Neutrophil (primary cell): ENCODE measurements at regions not wholly inside any gene's neighbourhood (a gene's known extent, or its start where the extent isn't known, plus 50 kb on each side); places are given as distances from the start of the nearest gene placed in this dataset.

Source experiments
- H3K27ac ChIP-seq: fragments of 200-600 bp; sonication (generic); 2 replicates; pipeline ENCODE4 v1.5.1; 2016; ENCODE audit warnings: mild to moderate bottlenecking, moderate library complexity
- H3K27me3 ChIP-seq: fragments of 200-600 bp; sonication (generic); 2 replicates; pipeline ENCODE4 v1.6.0; 2016; ENCODE audit warnings: mild to moderate bottlenecking
- H3K36me3 ChIP-seq: fragments of 200-600 bp; sonication (generic); 2 replicates; pipeline ENCODE4 v1.5.1; 2017
- H3K4me1 ChIP-seq, 2 experiments: fragments of 200-600 bp in 1 of 2; sonication (generic) in 1 of 2; 1 replicate in 1 of 2; 2 replicates in 1 of 2; pipeline versions ENCODE4 v1.5.1 to v1.6.1; 2013 to 2016; ENCODE audit warnings: low read depth in 1 of 2, low read length in 1 of 2, mild to moderate bottlenecking in 1 of 2, moderate library complexity in 1 of 2; ENCODE audit not compliant: control insufficient read depth in 1 of 2, insufficient read depth in 1 of 2
- H3K4me3 ChIP-seq, 2 experiments: fragments of 200-600 bp in 1 of 2; sonication (generic) in 1 of 2; 1 replicate in 1 of 2; 2 replicates in 1 of 2; pipeline ENCODE4 v1.5.1; 2013 to 2016; ENCODE audit warnings: low read depth in 1 of 2, low read length in 1 of 2, mild to moderate bottlenecking in 1 of 2, moderate library complexity in 1 of 2
- H3K9me3 ChIP-seq: fragments of 200-600 bp; sonication (generic); 2 replicates; pipeline ENCODE4 v1.5.1; 2016
- TF ChIP-seq, protein P1 (sequence below): fragments of 200-600 bp; sonication (generic); IDR thresholded peaks from 2 replicates; pipeline ENCODE4 v1.5.1; 2016; ENCODE audit warnings: antibody characterized with exemption

GRCh38 chr18:56481751-56482150 is 156.6 kb downstream of the TXNL1 start:
- Histone ChIP-seq H3K27ac (no peak overlapping the region), H3K4me1 (no peaks in the 10 kb centered on the region), H3K9me3 (no peaks in the 10 kb centered on the region), H3K4me3 (no peak overlapping the region), H3K36me3 (no peaks in the 10 kb centered on the region), H3K27me3 (no peaks in the 10 kb centered on the region)
- TF ChIP-seq, protein P1, sequence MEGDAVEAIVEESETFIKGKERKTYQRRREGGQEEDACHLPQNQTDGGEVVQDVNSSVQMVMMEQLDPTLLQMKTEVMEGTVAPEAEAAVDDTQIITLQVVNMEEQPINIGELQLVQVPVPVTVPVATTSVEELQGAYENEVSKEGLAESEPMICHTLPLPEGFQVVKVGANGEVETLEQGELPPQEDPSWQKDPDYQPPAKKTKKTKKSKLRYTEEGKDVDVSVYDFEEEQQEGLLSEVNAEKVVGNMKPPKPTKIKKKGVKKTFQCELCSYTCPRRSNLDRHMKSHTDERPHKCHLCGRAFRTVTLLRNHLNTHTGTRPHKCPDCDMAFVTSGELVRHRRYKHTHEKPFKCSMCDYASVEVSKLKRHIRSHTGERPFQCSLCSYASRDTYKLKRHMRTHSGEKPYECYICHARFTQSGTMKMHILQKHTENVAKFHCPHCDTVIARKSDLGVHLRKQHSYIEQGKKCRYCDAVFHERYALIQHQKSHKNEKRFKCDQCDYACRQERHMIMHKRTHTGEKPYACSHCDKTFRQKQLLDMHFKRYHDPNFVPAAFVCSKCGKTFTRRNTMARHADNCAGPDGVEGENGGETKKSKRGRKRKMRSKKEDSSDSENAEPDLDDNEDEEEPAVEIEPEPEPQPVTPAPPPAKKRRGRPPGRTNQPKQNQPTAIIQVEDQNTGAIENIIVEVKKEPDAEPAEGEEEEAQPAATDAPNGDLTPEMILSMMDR = no peak

- H3K36me3 ChIP-seq = no peaks in the 10 kb centered on the region
- no peak overlapping the region for H3K4me3 ChIP-seq
- H3K9me3 ChIP-seq = no peaks in the 10 kb centered on the region
- H3K4me1 ChIP-seq = no peaks in the 10 kb centered on the region
- TF ChIP-seq, protein P1 = no peak
- no peak overlapping the region for H3K27ac ChIP-seq
- no peaks in the 10 kb centered on the region for H3K27me3 ChIP-seq
Observed at GRCh38 chr18:56479841-56480240, 158.6 kb downstream of the TXNL1 start.

DNA sequence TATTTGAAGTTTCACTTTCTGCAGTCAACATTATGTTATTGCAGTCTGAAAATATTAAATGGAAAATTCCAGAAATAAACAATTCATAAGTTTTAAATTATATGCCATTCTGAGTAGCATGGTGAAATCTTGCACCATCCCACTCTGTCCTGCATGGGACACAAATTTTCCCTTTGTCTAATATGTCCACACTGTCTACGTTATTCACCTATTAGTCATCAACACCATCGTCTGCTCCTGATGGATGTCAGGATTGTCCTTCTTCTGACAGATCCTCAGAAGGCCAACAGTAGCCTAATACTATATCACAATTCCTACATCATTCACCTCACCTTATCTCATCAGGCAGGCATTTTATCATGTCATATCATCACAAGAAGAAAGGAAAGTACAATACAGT is 163.1 kb downstream of the TXNL1 start:
- TF ChIP-seq, protein P1 = no peak
- Histone ChIP-seq H3K4me1 (peaks cover 9 to 14% of the 10 kb centered on the region in 2 experiments), H3K27ac (no peak overlapping the region)

GRCh38 chr18:56473400-56474024 is 164.9 kb downstream of the TXNL1 start:
- Histone ChIP-seq H3K36me3 (no peaks in the 10 kb centered on the region), H3K4me3 (no peak overlapping the region), H3K9me3 (no peaks in the 10 kb centered on the region), H3K27me3 (no peaks in the 10 kb centered on the region), H3K27ac (peak overlapping the region; percentile 1), H3K4me1 (peaks cover 15 to 20% of the 10 kb centered on the region in 2 experiments)
- TF ChIP-seq, protein P1 = no peak

More for the DNA sequence above, 163.1 kb downstream of the TXNL1 start:
- Histone ChIP-seq H3K27me3 (no peaks in the 10 kb centered on the region), H3K4me3 (no peak overlapping the region), H3K36me3 (no peaks in the 10 kb centered on the region), H3K9me3 (no peaks in the 10 kb centered on the region)

DNA sequence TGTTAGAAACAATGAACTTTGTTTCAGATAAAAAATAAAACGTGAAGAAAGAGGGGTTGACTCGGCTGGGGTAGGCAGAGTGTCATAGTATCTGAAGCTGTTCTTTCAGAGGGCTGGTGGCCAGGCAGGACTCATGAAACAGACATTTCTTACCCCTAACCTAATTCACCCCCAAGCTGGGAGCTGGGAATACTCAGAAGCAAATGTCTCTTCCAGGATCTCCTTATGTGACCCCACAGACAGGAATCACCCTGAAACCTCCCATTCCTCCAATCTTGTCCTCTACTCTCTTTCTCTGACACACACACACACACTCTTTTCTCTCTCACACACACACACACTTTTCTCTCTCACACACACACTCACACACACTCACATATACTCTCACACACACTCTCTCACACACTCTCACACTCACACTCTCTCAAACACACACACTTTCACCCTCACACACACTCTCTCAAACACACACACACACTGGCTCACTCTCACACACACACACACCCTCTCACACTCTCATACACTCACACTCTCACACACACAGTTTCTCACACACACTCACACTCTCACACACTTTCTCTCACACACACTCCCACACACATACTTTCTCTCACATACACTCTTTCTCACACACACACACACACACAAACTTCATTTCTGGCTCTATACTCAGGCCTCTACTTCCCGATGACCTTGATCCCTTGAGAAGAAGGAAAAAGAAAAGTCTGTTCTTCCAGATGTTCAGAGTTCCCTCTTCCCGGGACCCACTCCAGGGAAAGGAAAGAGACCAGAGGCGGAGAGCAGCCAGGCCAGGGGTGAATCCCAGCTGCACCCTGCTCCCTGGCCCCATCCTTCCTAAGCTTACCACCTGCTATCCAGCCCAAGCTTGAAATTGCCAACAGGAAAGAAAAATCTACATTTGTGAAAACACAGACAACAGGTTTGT is 167.7 kb downstream of the TXNL1 start:
- no peak overlapping the region for H3K4me3 ChIP-seq
- peaks cover 24 to 29% of the 10 kb centered on the region in 2 experiments for H3K4me1 ChIP-seq
- H3K36me3 ChIP-seq = no peaks in the 10 kb centered on the region
- no peak overlapping the region for H3K27ac ChIP-seq
- TF ChIP-seq, protein P1 = no peak
- no peaks in the 10 kb centered on the region for H3K27me3 ChIP-seq
- H3K9me3 ChIP-seq = peaks cover 2% of the 10 kb centered on the region
